CD4-positive, alpha-beta memory T cell (primary cell): ENCODE measurements at regions not wholly inside any gene's neighbourhood (a gene's known extent, or its start where the extent isn't known, plus 50 kb on each side); places are given as distances from the start of the nearest gene placed in this dataset.

Experiments
- CTCF ChIA-PET: fragments of 350-600 bp; sonication (Branson Sonifier 250); formaldehyde crosslinking; loops from one replicate; lab custom pipeline; 2021; ENCODE audit warnings: inconsistent platforms; ENCODE audit not compliant: partially characterized antibody; lab: Charles Lee
- POLR2A ChIA-PET: fragments of 350-600 bp; sonication (Branson Sonifier 250); formaldehyde crosslinking; loops from one replicate; lab custom pipeline; 2021; ENCODE audit not compliant: partially characterized antibody; lab: Charles Lee
- DNase-seq, 5 donors: peaks; one replicate each; pipeline versions ENCODE4 v3.0.0 to v3.0.0-alpha.2; 2020 to 2022; ENCODE audit warnings: mixed read lengths in 1 of 5
- H3K27ac ChIP-seq: one replicate; pipeline ENCODE4 v1.7.0; 2013; ENCODE audit warnings: low read depth, low read length
- H3K27me3 ChIP-seq: 2 replicates; pipeline ENCODE4 v1.7.0; 2013; ENCODE audit warnings: mild to moderate bottlenecking, low read length, moderate library complexity; ENCODE audit not compliant: insufficient read depth
- H3K36me3 ChIP-seq: 2 replicates; pipeline ENCODE4 v1.7.0; 2013; ENCODE audit warnings: mild to moderate bottlenecking, low read length, moderate library complexity; ENCODE audit not compliant: insufficient read depth
- H3K4me1 ChIP-seq: 2 replicates; pipeline ENCODE4 v1.7.0; 2013; ENCODE audit warnings: mild to moderate bottlenecking, low read length, moderate library complexity; ENCODE audit not compliant: insufficient read depth
- H3K4me3 ChIP-seq, 2 donors: one replicate each; pipeline ENCODE4 v1.7.0; 2013; ENCODE audit warnings: low read length in 2 of 2, mild to moderate bottlenecking in 1 of 2
- H3K9me3 ChIP-seq, 2 donors: one replicate each; pipeline ENCODE4 v1.7.0; 2013; ENCODE audit warnings: low read length in 2 of 2, control low read depth in 1 of 2; ENCODE audit not compliant: control insufficient read depth in 1 of 2
- H3K27ac Mint-ChIP-seq, 7 donors: one replicate each; pipeline ENCODE4 v1.8.0; 2020 to 2021; ENCODE audit warnings: mixed read lengths in 7 of 7, mild to moderate bottlenecking in 6 of 7, inconsistent platforms in 3 of 7, moderate library complexity in 3 of 7
- H3K27me3 Mint-ChIP-seq, 2 donors: one replicate each; pipeline ENCODE4 v1.8.0; 2020 to 2021; ENCODE audit warnings: mixed read lengths in 2 of 2
- H3K36me3 Mint-ChIP-seq, 2 donors: one replicate each; pipeline ENCODE4 v1.8.0; 2020 to 2021; ENCODE audit warnings: mixed read lengths in 2 of 2, inconsistent platforms in 1 of 2, mild to moderate bottlenecking in 1 of 2
- H3K4me1 Mint-ChIP-seq, 4 donors: one replicate each; pipeline ENCODE4 v1.8.0; 2020 to 2021; ENCODE audit warnings: mixed read lengths in 4 of 4, mild to moderate bottlenecking in 1 of 4
- H3K4me3 Mint-ChIP-seq, 8 donors: one replicate each; pipeline ENCODE4 v1.8.0; 2020 to 2021; ENCODE audit warnings: mixed read lengths in 8 of 8, mild to moderate bottlenecking in 7 of 8, moderate library complexity in 6 of 8, inconsistent platforms in 3 of 8
- H3K9me3 Mint-ChIP-seq, 8 donors: one replicate each; pipeline ENCODE4 v1.8.0; 2020 to 2021; ENCODE audit warnings: mixed read lengths in 8 of 8, mild to moderate bottlenecking in 5 of 8, inconsistent platforms in 3 of 8, moderate library complexity in 1 of 8
- intact Hi-C: fragments of 100-400 bp; cut with micrococcal nuclease; formaldehyde crosslinking; loops from one replicate; pipeline ENCODE4 v1.15.1; 2023

GRCh38 chr12:19025582-19025981 is 104.0 kb upstream of the PLEKHA5 start:
- no peaks in the 10 kb centered on the region for H3K4me1 Mint-ChIP-seq
- Histone ChIP-seq H3K36me3 (no peaks in the 10 kb centered on the region), H3K4me1 (no peaks in the 10 kb centered on the region), H3K9me3 (no peaks in the 10 kb centered on the region), H3K4me3 (no peak overlapping the region), H3K27me3 (no peaks in the 10 kb centered on the region), H3K27ac (no peak overlapping the region)
- peaks cover 4 to 7% of the 10 kb centered on the region in 2 donors for H3K27me3 Mint-ChIP-seq
- H3K9me3 Mint-ChIP-seq: no peaks in the 10 kb centered on the region
- DNase-seq: no peak
- no peaks in the 10 kb centered on the region for H3K36me3 Mint-ChIP-seq
- no peak overlapping the region for H3K27ac Mint-ChIP-seq
- ChIA-PET POLR2A (no interaction called here), CTCF (no interaction called here)
- intact Hi-C loops: no loop called here
- H3K4me3 Mint-ChIP-seq: no peak overlapping the region

- peaks cover 0 to 2% (median 0%) of the 10 kb centered on the region in 8 donors for H3K9me3 Mint-ChIP-seq
- no peak overlapping the region for H3K4me3 Mint-ChIP-seq
- no peaks in the 10 kb centered on the region for H3K4me1 ChIP-seq
- ChIA-PET CTCF (no interaction called here), POLR2A (no interaction called here)
- no peak overlapping the region for H3K27ac ChIP-seq
- H3K27me3 ChIP-seq: no peaks in the 10 kb centered on the region
- H3K36me3 Mint-ChIP-seq: no peaks in the 10 kb centered on the region
- no peak for DNase-seq
- H3K27me3 Mint-ChIP-seq: peaks cover 4 to 10% of the 10 kb centered on the region in 2 donors
- no peak overlapping the region for H3K4me3 ChIP-seq
- intact Hi-C loops: no loop called here
- H3K4me1 Mint-ChIP-seq: no peaks in the 10 kb centered on the region
- no peak overlapping the region for H3K27ac Mint-ChIP-seq
- no peaks in the 10 kb centered on the region for H3K36me3 ChIP-seq
- no peaks in the 10 kb centered on the region for H3K9me3 ChIP-seq
Observed at GRCh38 chr12:19026034-19026433, 103.5 kb upstream of the PLEKHA5 start.

- H3K27ac ChIP-seq: no peak overlapping the region
- peaks cover 4 to 10% of the 10 kb centered on the region in 2 donors for H3K27me3 Mint-ChIP-seq
- H3K4me1 Mint-ChIP-seq: no peaks in the 10 kb centered on the region
- ChIA-PET POLR2A (no interaction called here), CTCF (no interaction called here)
- H3K27me3 ChIP-seq: no peaks in the 10 kb centered on the region
- DNase-seq: no peak
- H3K27ac Mint-ChIP-seq: no peak overlapping the region
- H3K9me3 Mint-ChIP-seq: peaks cover 0 to 3% (median 0%) of the 10 kb centered on the region in 8 donors
- no peaks in the 10 kb centered on the region for H3K36me3 ChIP-seq
- no peak overlapping the region for H3K4me3 Mint-ChIP-seq
- H3K36me3 Mint-ChIP-seq: no peaks in the 10 kb centered on the region
- H3K4me3 ChIP-seq: no peak overlapping the region
- H3K4me1 ChIP-seq: no peaks in the 10 kb centered on the region
- no peaks in the 10 kb centered on the region for H3K9me3 ChIP-seq
- intact Hi-C loops: no loop called here
Observed at GRCh38 chr12:19026614-19027488, 102.7 kb upstream of the PLEKHA5 start.

DNA sequence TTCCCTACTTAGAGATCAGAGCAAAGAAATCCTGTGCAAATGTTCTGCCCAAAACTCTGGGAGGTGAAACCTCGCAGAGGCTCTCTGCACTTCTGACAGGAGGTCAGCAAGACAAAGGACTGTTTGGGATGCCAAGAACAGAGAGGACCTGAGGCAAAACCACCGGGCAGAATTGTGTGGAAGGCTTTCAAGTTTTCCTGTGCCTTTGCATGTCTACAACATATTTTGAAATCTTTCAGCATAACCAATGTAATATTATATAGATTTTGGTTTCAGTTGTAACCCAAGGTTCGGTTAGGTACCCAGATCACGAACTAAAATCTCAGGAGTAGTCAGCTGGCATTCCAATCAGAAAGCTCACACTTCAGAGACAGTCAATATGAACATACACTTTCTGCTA is 99.4 kb upstream of the PLEKHA5 start:
- intact Hi-C loops: no loop called here
- Mint-ChIP-seq H3K36me3 (no peaks in the 10 kb centered on the region), H3K9me3 (peaks cover 0 to 12% (median 5%) of the 10 kb centered on the region in 8 donors), H3K4me1 (no peaks in the 10 kb centered on the region), H3K27me3 (peaks cover 4 to 6% of the 10 kb centered on the region in 2 donors), H3K4me3 (no peak overlapping the region), H3K27ac (no peak overlapping the region)
- H3K4me3 ChIP-seq: no peak overlapping the region
- no peaks in the 10 kb centered on the region for H3K9me3 ChIP-seq
- no peak overlapping the region for H3K27ac ChIP-seq
- H3K36me3 ChIP-seq: no peaks in the 10 kb centered on the region
- CTCF ChIA-PET: no interaction called here
- POLR2A ChIA-PET: no interaction called here
- H3K27me3 ChIP-seq: no peaks in the 10 kb centered on the region
- no peak for DNase-seq
- no peaks in the 10 kb centered on the region for H3K4me1 ChIP-seq

GRCh38 chr12:19030603-19031002 is 98.9 kb upstream of the PLEKHA5 start:
- Histone ChIP-seq H3K27me3 (no peaks in the 10 kb centered on the region), H3K27ac (no peak overlapping the region), H3K4me1 (no peaks in the 10 kb centered on the region), H3K9me3 (no peaks in the 10 kb centered on the region), H3K4me3 (no peak overlapping the region), H3K36me3 (no peaks in the 10 kb centered on the region)
- ChIA-PET CTCF (no interaction called here), POLR2A (no interaction called here)
- H3K9me3 Mint-ChIP-seq: peaks cover 0 to 12% (median 5%) of the 10 kb centered on the region in 8 donors
- no peak for DNase-seq
- no peak overlapping the region for H3K4me3 Mint-ChIP-seq
- peaks cover 4 to 7% of the 10 kb centered on the region in 2 donors for H3K27me3 Mint-ChIP-seq
- no peak overlapping the region for H3K27ac Mint-ChIP-seq
- intact Hi-C loops: no loop called here
- H3K4me1 Mint-ChIP-seq: no peaks in the 10 kb centered on the region
- H3K36me3 Mint-ChIP-seq: no peaks in the 10 kb centered on the region

DNA sequence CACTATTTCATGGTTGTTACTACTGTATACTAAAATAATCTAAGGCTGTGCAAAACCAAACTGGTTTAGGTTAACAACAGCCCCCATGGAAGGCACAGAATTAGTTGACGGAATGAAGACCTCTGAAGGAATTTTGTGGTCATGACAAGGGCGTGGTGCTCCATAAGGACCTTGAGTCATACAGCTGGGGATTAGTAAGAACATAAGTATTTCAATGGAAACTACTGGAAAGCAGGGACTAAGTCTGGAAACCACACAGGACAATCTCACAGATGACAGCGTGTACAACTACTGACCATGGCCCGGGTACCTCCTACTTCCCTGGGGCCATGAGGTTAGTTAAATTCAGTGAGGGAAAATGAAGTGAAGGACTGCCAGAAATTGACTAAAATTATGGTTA is 98.5 kb upstream of the PLEKHA5 start:
- Mint-ChIP-seq H3K9me3 (peaks cover 0 to 12% (median 5%) of the 10 kb centered on the region in 8 donors), H3K27me3 (peaks cover 4 to 7% of the 10 kb centered on the region in 2 donors), H3K4me1 (no peaks in the 10 kb centered on the region), H3K27ac (no peak overlapping the region), H3K36me3 (no peaks in the 10 kb centered on the region), H3K4me3 (no peak overlapping the region)
- intact Hi-C loops: no loop called here
- ChIA-PET CTCF (no interaction called here), POLR2A (no interaction called here)
- Histone ChIP-seq H3K4me3 (no peak overlapping the region), H3K9me3 (no peaks in the 10 kb centered on the region), H3K4me1 (no peaks in the 10 kb centered on the region), H3K36me3 (no peaks in the 10 kb centered on the region), H3K27me3 (no peaks in the 10 kb centered on the region), H3K27ac (no peak overlapping the region)
- DNase-seq: no peak

DNA sequence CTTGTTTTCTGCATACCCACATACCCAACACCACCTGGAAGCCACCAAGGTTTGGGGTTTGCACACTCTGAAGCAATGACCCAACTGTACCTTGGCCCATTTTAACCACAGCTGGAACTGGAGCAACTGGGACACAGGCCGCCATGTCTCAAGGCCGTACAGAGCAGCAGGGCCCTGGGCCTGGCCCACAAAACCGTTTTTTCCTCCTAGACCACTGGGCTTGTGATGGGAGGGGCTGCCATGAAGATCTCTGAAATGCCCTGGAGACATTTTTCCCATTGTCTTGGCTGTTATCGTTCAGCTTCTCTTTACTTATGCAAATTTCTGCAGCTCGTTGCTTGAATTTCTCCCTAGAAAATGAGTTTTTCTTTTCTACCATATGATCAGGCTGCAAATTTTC is 96.7 kb upstream of the PLEKHA5 start:
- H3K27ac ChIP-seq: no peak overlapping the region
- Mint-ChIP-seq H3K4me1 (no peaks in the 10 kb centered on the region), H3K27ac (no peak overlapping the region), H3K4me3 (no peak overlapping the region), H3K27me3 (peaks cover 0 to 7% of the 10 kb centered on the region in 2 donors), H3K9me3 (peaks cover 0 to 12% (median 5%) of the 10 kb centered on the region in 8 donors), H3K36me3 (no peaks in the 10 kb centered on the region)
- no peaks in the 10 kb centered on the region for H3K4me1 ChIP-seq
- no peak overlapping the region for H3K4me3 ChIP-seq
- intact Hi-C loops: no loop called here
- no peak for DNase-seq
- ChIA-PET POLR2A (no interaction called here), CTCF (no interaction called here)
- H3K9me3 ChIP-seq: no peaks in the 10 kb centered on the region
- no peaks in the 10 kb centered on the region for H3K36me3 ChIP-seq
- H3K27me3 ChIP-seq: no peaks in the 10 kb centered on the region
